Endothelial cell (in vitro differentiated cells): ENCODE measurements at regions not wholly inside any gene's neighbourhood (a gene's known extent, or its start where the extent isn't known, plus 50 kb on each side); places are given as distances from the start of the nearest gene placed in this dataset.
"Not testable (repeated sequence)": the region's sequence is repeated elsewhere in the genome, so short reads cannot be mapped to it uniquely, and the experiment has no call there.

ENCODE experiments used
- DNase-seq: peaks from one replicate; pipeline ENCODE4 v3.0.0; 2021; ENCODE audit warnings: low spot score
- H3K27ac Mint-ChIP-seq: one replicate; pipeline ENCODE4 v1.8.0; 2021; ENCODE audit warnings: mixed read lengths, inconsistent platforms; ENCODE audit not compliant: unreplicated experiment
- H3K27me3 Mint-ChIP-seq: one replicate; pipeline ENCODE4 v1.8.0; 2021; ENCODE audit warnings: mild to moderate bottlenecking, moderate library complexity, mixed read lengths, inconsistent platforms; ENCODE audit not compliant: unreplicated experiment
- H3K36me3 Mint-ChIP-seq: one replicate; pipeline ENCODE4 v1.8.0; 2021; ENCODE audit warnings: mild to moderate bottlenecking, low read depth, mixed read lengths, inconsistent platforms; ENCODE audit not compliant: unreplicated experiment
- H3K4me1 Mint-ChIP-seq: one replicate; pipeline ENCODE4 v1.8.0; 2021; ENCODE audit warnings: mild to moderate bottlenecking, mixed read lengths, inconsistent platforms; ENCODE audit not compliant: unreplicated experiment
- H3K4me3 Mint-ChIP-seq: one replicate; pipeline ENCODE4 v1.8.0; 2021; ENCODE audit warnings: mild to moderate bottlenecking, mixed read lengths, inconsistent platforms; ENCODE audit not compliant: unreplicated experiment
- H3K9me3 Mint-ChIP-seq: one replicate; pipeline ENCODE4 v1.8.0; 2021; ENCODE audit warnings: mixed read lengths, inconsistent platforms; ENCODE audit not compliant: unreplicated experiment
- CTCF ChIP-seq: fragments of 200-600 bp; sonication (generic); IDR thresholded peaks from one replicate; pipeline ENCODE4 v1.5.0; 2021; ENCODE audit warnings: antibody characterized with exemption; ENCODE audit not compliant: unreplicated experiment

GRCh38 chr1:241447031-241447644 is 72.4 kb downstream of the FH start:
- Mint-ChIP-seq H3K4me3 (no peak overlapping the region), H3K36me3 (no peaks in the 10 kb centered on the region), H3K27ac (no peak overlapping the region), H3K27me3 (peaks cover 3% of the 10 kb centered on the region), H3K4me1 (no peaks in the 10 kb centered on the region), H3K9me3 (no peaks in the 10 kb centered on the region)
- no peak for TF ChIP-seq CTCF
- DNase-seq: no peak

GRCh38 chr1:241444836-241445235 is 74.7 kb downstream of the FH start:
- no peak overlapping the region for H3K27ac Mint-ChIP-seq
- no peak overlapping the region for H3K4me3 Mint-ChIP-seq
- peaks cover 2% of the 10 kb centered on the region for H3K27me3 Mint-ChIP-seq
- no peak for TF ChIP-seq CTCF
- H3K9me3 Mint-ChIP-seq: no peaks in the 10 kb centered on the region
- DNase-seq: no peak
- H3K36me3 Mint-ChIP-seq: no peaks in the 10 kb centered on the region
- H3K4me1 Mint-ChIP-seq: no peaks in the 10 kb centered on the region

- Mint-ChIP-seq H3K4me3 (no peak overlapping the region), H3K9me3 (no peaks in the 10 kb centered on the region), H3K36me3 (no peaks in the 10 kb centered on the region), H3K4me1 (no peaks in the 10 kb centered on the region), H3K27me3 (peaks cover 2% of the 10 kb centered on the region), H3K27ac (no peak overlapping the region)
- DNase-seq: no peak
- no peak for TF ChIP-seq CTCF
Observed at GRCh38 chr1:241443561-241443960, 76.0 kb downstream of the FH start.

GRCh38 chr1:241442686-241443085 is 76.9 kb downstream of the FH start:
- Mint-ChIP-seq H3K4me1 (no peaks in the 10 kb centered on the region), H3K36me3 (no peaks in the 10 kb centered on the region), H3K4me3 (no peak overlapping the region), H3K27ac (no peak overlapping the region), H3K9me3 (no peaks in the 10 kb centered on the region), H3K27me3 (peaks cover 2% of the 10 kb centered on the region)
- no peak for TF ChIP-seq CTCF
- DNase-seq: no peak

GRCh38 chr1:241440904-241441303 is 78.7 kb downstream of the FH start:
- H3K27ac Mint-ChIP-seq: no peak overlapping the region
- H3K4me1 Mint-ChIP-seq: no peaks in the 10 kb centered on the region
- no peaks in the 10 kb centered on the region for H3K9me3 Mint-ChIP-seq
- H3K27me3 Mint-ChIP-seq: peaks cover 2% of the 10 kb centered on the region
- TF ChIP-seq CTCF: no peak
- no peak overlapping the region for H3K4me3 Mint-ChIP-seq
- DNase-seq: no peak
- no peaks in the 10 kb centered on the region for H3K36me3 Mint-ChIP-seq

GRCh38 chr1:241438686-241439085 is 80.9 kb downstream of the FH start:
- H3K27ac Mint-ChIP-seq, H3K36me3 Mint-ChIP-seq, H3K9me3 Mint-ChIP-seq, H3K4me3 Mint-ChIP-seq, DNase-seq, H3K27me3 Mint-ChIP-seq, H3K4me1 Mint-ChIP-seq: not testable (repeated sequence)
